H1 (cell line): ENCODE measurements at regions not wholly inside any gene's neighbourhood (a gene's known extent, or its start where the extent isn't known, plus 50 kb on each side); places are given as distances from the start of the nearest gene placed in this dataset.

Experiments used
- CTCF ChIA-PET: fragments of 300-600 bp; sonication (Branson Sonifier 250); formaldehyde crosslinking; loops from one replicate; lab custom pipeline; 2021; ENCODE audit not compliant: partially characterized antibody; lab: Charles Lee
- POLR2A ChIA-PET: fragments of 300-600 bp; sonication (Branson Sonifier 250); formaldehyde crosslinking; loops from one replicate; lab custom pipeline; 2021; ENCODE audit warnings: inconsistent platforms; ENCODE audit not compliant: partially characterized antibody; lab: Charles Lee
- DNase-seq, 2 experiments: peaks; one replicate each; pipeline versions ENCODE4 v3.0.0 to v3.0.0-alpha.2; 2010 to 2022; ENCODE audit warnings: low spot score in 2 of 2, low read depth in 1 of 2, mixed read lengths in 1 of 2
- FAIRE-seq: peaks from 2 replicates; lab custom pipeline; 2011; peaks lifted over from hg19 to GRCh38; lab: Jason Lieb, UNC
- H2AFZ ChIP-seq: 2 replicates; pipeline ENCODE4 v1.8.1; 2012; ENCODE audit warnings: low read length, inconsistent platforms
- H2AK5ac ChIP-seq: 2 replicates; pipeline ENCODE4 v1.6.1; 2013; ENCODE audit warnings: low read depth, low read length
- H2BK120ac ChIP-seq: replicated peaks from 2 replicates; pipeline ENCODE3; 2013; ENCODE audit warnings: low read depth, low read length, inconsistent platforms
- H2BK12ac ChIP-seq: 2 replicates; pipeline ENCODE4 v1.6.1; 2013; ENCODE audit warnings: low read depth, low read length
- H2BK15ac ChIP-seq: 2 replicates; pipeline ENCODE4 v1.6.1; 2013; ENCODE audit warnings: low read length
- H2BK20ac ChIP-seq: 2 replicates; pipeline ENCODE4 v1.6.1; 2013; ENCODE audit warnings: low read length
- H2BK5ac ChIP-seq: 2 replicates; pipeline ENCODE4 v1.6.1; 2013; ENCODE audit warnings: low read depth, low read length
- H3K14ac ChIP-seq: 2 replicates; pipeline ENCODE4 v1.6.1; 2013; ENCODE audit warnings: inconsistent platforms; ENCODE audit not compliant: insufficient read length
- H3K18ac ChIP-seq: 2 replicates; pipeline ENCODE4 v1.6.1; 2013; ENCODE audit warnings: low read length; ENCODE audit errors: extremely low read depth
- H3K23ac ChIP-seq: 2 replicates; pipeline ENCODE4 v1.6.1; 2013; ENCODE audit warnings: inconsistent platforms; ENCODE audit not compliant: insufficient read length
- H3K23me2 ChIP-seq: 2 replicates; pipeline ENCODE4 v1.6.1; 2013; ENCODE audit warnings: low read depth, low read length
- H3K27ac ChIP-seq: 2 replicates; pipeline ENCODE4 v1.6.1; 2011; ENCODE audit warnings: low read depth, low read length, inconsistent platforms
- H3K27me3 ChIP-seq, 4 experiments: replicated peaks in 1 of 4; 1 replicate in 1 of 4; 2 replicates in 3 of 4; pipeline versions ENCODE4 v1.6.1 to v1.8.1; 2011 to 2013; ENCODE audit warnings: low read length in 3 of 4, mild to moderate bottlenecking in 3 of 4, inconsistent platforms in 2 of 4, mixed read lengths in 2 of 4, moderate library complexity in 1 of 4; ENCODE audit not compliant: control insufficient read depth in 3 of 4, insufficient read depth in 3 of 4; ENCODE audit errors: extremely low read depth in 1 of 4
- H3K36me3 ChIP-seq, 4 experiments: 2 replicates each; pipeline versions ENCODE4 v1.6.1 to v1.8.1; 2011 to 2013; ENCODE audit warnings: mild to moderate bottlenecking in 4 of 4, low read length in 3 of 4, moderate library complexity in 2 of 4, control low read depth in 1 of 4, inconsistent platforms in 1 of 4; ENCODE audit not compliant: insufficient read depth in 4 of 4, control insufficient read depth in 2 of 4
- H3K4ac ChIP-seq: replicated peaks from 2 replicates; pipeline ENCODE3; 2013; ENCODE audit warnings: low read length, low read depth, mixed read lengths, inconsistent platforms; ENCODE audit not compliant: insufficient read length
- H3K4me1 ChIP-seq, 4 experiments: replicated peaks in 1 of 4; 1 replicate in 1 of 4; 2 replicates in 3 of 4; pipeline versions ENCODE4 v1.6.1 to v1.8.1; 2011 to 2013; ENCODE audit warnings: low read length in 3 of 4, inconsistent platforms in 2 of 4, mixed read lengths in 1 of 4; ENCODE audit not compliant: insufficient read depth in 4 of 4, control insufficient read depth in 3 of 4
- H3K4me2 ChIP-seq, 2 experiments: 2 replicates each; pipeline versions ENCODE4 v1.6.1 to v1.8.1; 2011 to 2013; ENCODE audit warnings: low read depth in 2 of 2, low read length in 2 of 2, control low read depth in 1 of 2, inconsistent platforms in 1 of 2, mild to moderate bottlenecking in 1 of 2; ENCODE audit not compliant: insufficient read depth in 1 of 2
- H3K4me3 ChIP-seq, 4 experiments: fragments of 200-600, 300-600 bp in 1 of 4; sonication (generic), shearing (Covaris generic), sonication (Bioruptor Twin) in 1 of 4; 2 replicates each; pipeline versions ENCODE4 v1.5.1 to v1.8.1; 2011 to 2016; ENCODE audit warnings: low read length in 4 of 4, low read depth in 3 of 4, control low read depth in 2 of 4, inconsistent platforms in 2 of 4, mild to moderate bottlenecking in 2 of 4, mixed read lengths in 1 of 4, moderate library complexity in 1 of 4; ENCODE audit not compliant: insufficient read depth in 2 of 4; ENCODE audit errors: extremely low read depth in 1 of 4
- H3K56ac ChIP-seq: replicated peaks from 2 replicates; pipeline ENCODE3; 2013; ENCODE audit warnings: low read depth, mild to moderate bottlenecking, mixed read lengths, low read length, inconsistent platforms; ENCODE audit not compliant: insufficient read length
- H3K79me1 ChIP-seq: 2 replicates; pipeline ENCODE4 v1.6.1; 2013; ENCODE audit warnings: low read depth, low read length, control low read depth
- H3K79me2 ChIP-seq, 2 experiments: 2 replicates each; pipeline versions ENCODE4 v1.6.1 to v1.8.1; 2012 to 2013; ENCODE audit warnings: low read length in 2 of 2, mild to moderate bottlenecking in 2 of 2, inconsistent platforms in 1 of 2; ENCODE audit not compliant: insufficient read depth in 2 of 2, control insufficient read depth in 1 of 2
- H3K9ac ChIP-seq, 4 experiments: replicated peaks in 1 of 4; 1 replicate in 1 of 4; 2 replicates in 3 of 4; pipeline versions ENCODE4 v1.6.1 to v1.8.1; 2011 to 2013; ENCODE audit warnings: low read depth in 3 of 4, low read length in 3 of 4, control low read depth in 2 of 4, mild to moderate bottlenecking in 2 of 4, moderate library complexity in 2 of 4, inconsistent platforms in 1 of 4; ENCODE audit errors: extremely low read depth in 1 of 4
- H3K9me3 ChIP-seq, 2 experiments: 2 replicates each; pipeline versions ENCODE4 v1.6.1 to v1.8.1; 2012 to 2013; ENCODE audit warnings: mild to moderate bottlenecking in 2 of 2, moderate library complexity in 2 of 2, control low read depth in 1 of 2, inconsistent platforms in 1 of 2, low read depth in 1 of 2, low read length in 1 of 2, mixed read lengths in 1 of 2; ENCODE audit not compliant: insufficient read depth in 2 of 2
- H4K20me1 ChIP-seq, 2 experiments: replicated peaks in 1 of 2; 2 replicates each; pipeline versions ENCODE3 to v1.8.1; 2011 to 2013; ENCODE audit warnings: inconsistent platforms in 2 of 2, low read length in 2 of 2, mild to moderate bottlenecking in 1 of 2; ENCODE audit not compliant: insufficient read depth in 2 of 2, control insufficient read depth in 1 of 2
- H4K5ac ChIP-seq: 2 replicates; pipeline ENCODE4 v1.6.1; 2013; ENCODE audit warnings: low read length, low read depth, mixed read lengths, inconsistent platforms; ENCODE audit not compliant: insufficient read length
- H4K8ac ChIP-seq: 2 replicates; pipeline ENCODE4 v1.8.0; 2013; ENCODE audit warnings: mild to moderate bottlenecking, moderate library complexity, low read length, inconsistent platforms; ENCODE audit not compliant: insufficient read depth; ENCODE audit errors: extremely low read depth
- H4K91ac ChIP-seq: replicated peaks from 2 replicates; pipeline ENCODE3; 2013; ENCODE audit warnings: low read length, mixed read lengths, inconsistent platforms; ENCODE audit not compliant: insufficient read length
- CEBPB ChIP-seq: IDR thresholded peaks from 2 replicates; pipeline ENCODE4 v1.6.1; 2012; ENCODE audit warnings: low read depth, low read length
- HDAC2 ChIP-seq, 2 experiments: fragments of 300-600 bp in 1 of 2; sonication (generic) in 1 of 2; IDR thresholded peaks; 2 replicates each; pipeline ENCODE4 v1.6.1; 2011 to 2012; ENCODE audit warnings: low read depth in 2 of 2, low read length in 2 of 2, mild to moderate bottlenecking in 2 of 2, moderate library complexity in 2 of 2, borderline replicate concordance in 1 of 2, inconsistent platforms in 1 of 2
- TBP ChIP-seq: IDR thresholded peaks from 2 replicates; pipeline ENCODE4 v1.6.1; 2011; ENCODE audit warnings: low read depth, low read length, improper control_type of control experiment
- WGBS, 2 experiments: shearing (Covaris generic) in 1 of 2; methylation state at CpG; one replicate each; pipeline versions ENCODE4 v1.1.6 to v1.1.7; 2013 to 2015; ENCODE audit warnings: low lambda C conversion rate in 2 of 2, mixed read lengths in 2 of 2, inconsistent platforms in 1 of 2, low coverage in 1 of 2, missing lambda C conversion rate in 1 of 2; ENCODE audit not compliant: insufficient replicate concordance in 2 of 2, insufficient coverage in 1 of 2, insufficient read length in 1 of 2; ENCODE audit errors: extremely low coverage in 1 of 2, missing lambda C conversion rate in 1 of 2; 5-methylcytosine and 5-hydroxymethylcytosine counted together

DNA sequence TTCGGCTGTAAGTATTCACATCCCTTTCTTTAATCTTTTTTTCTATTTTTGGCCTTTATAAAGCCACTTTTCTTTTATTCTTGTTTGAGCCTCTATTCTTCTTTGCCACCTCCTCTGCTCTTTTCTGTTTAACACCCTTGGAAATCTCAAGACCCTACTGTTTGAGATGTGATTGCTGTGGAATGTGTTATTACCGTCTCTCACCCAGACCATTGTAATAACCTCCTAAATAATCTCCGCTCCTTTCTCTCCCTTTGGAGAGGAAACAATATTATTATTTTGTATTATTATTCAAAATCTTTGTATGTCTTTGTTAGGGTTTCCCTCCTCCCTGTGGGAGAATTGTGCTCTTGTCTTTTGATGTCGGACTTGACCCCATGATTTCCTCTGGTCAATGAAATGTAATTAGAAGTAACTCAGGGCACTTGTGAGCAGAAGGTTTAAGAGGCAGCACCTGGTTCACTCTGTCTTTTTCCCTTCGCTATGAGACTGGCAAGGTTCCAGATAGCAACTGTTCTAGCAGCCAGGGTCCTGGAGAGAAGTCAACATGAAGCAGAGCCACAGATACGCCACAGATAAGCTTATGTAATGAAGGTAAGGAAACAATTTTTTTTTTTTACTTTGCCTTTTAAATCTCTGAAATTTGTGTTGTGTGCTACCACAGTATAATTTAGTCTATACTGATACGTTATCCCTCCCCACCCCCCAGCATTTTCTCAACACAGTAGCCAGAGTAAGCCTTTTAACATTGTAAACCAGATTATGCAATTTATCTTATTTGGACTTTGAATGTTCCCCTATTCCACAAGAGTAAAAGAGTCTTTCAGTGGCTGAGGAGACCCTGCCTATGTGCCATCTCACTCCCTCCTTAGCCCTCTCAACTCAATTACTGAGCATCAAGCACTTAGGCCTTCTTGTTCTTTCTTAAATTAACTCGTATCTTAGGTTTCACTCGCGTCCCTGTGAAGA is 601.2 kb upstream of the ZNF804A start:
- no peaks in the 10 kb centered on the region for H3K79me1 ChIP-seq
- H4K20me1 ChIP-seq, result no peaks in the 10 kb centered on the region
- no peaks in the 10 kb centered on the region for H3K23me2 ChIP-seq
- no peaks in the 10 kb centered on the region for H3K79me2 ChIP-seq
- no peak overlapping the region for H2BK15ac ChIP-seq
- H2AFZ ChIP-seq, result no peak overlapping the region
- H3K27ac ChIP-seq, result no peak overlapping the region
- H3K9ac ChIP-seq, result no peak overlapping the region
- no peak overlapping the region for H4K8ac ChIP-seq
- H2BK12ac ChIP-seq, result no peak overlapping the region; the same call in 1 of the 2 replicates
- no peak overlapping the region for H3K56ac ChIP-seq
- H3K4me2 ChIP-seq, result 0 out of 4 replicates have a peak overlapping the region, but pooled peaks of 1 of the 2 experiments have one; percentile 32
- H3K27me3 ChIP-seq, result no peaks in the 10 kb centered on the region
- no peak overlapping the region for H4K5ac ChIP-seq
- no peak overlapping the region for H2BK20ac ChIP-seq
- H3K23ac ChIP-seq, result no peak overlapping the region
- H3K4ac ChIP-seq, result no peak overlapping the region
- 69% methylated on average over 10 of the region's 10 CpGs; no CpG with 5 or more reads in 1 of the 2 experiments for WGBS, 2 experiments
- DNase-seq, result no peak
- ChIA-PET POLR2A (no interaction called here), CTCF (no interaction called here)
- no peak overlapping the region for H3K14ac ChIP-seq
- no peak overlapping the region for H2BK120ac ChIP-seq
- no peak for FAIRE-seq
- H3K4me3 ChIP-seq, result no peak overlapping the region
- no peaks in the 10 kb centered on the region for H3K36me3 ChIP-seq
- no peaks in the 10 kb centered on the region for H3K9me3 ChIP-seq
- peaks cover 0 to 9% (median 3%) of the 10 kb centered on the region in 4 experiments; a peak in 2 of 7 replicates for H3K4me1 ChIP-seq
- no peak overlapping the region for H2AK5ac ChIP-seq
- no peak overlapping the region; the same call in 1 of the 2 replicates for H2BK5ac ChIP-seq
- H3K18ac ChIP-seq, result 0 out of 2 replicates have a peak overlapping the region, but pooled peaks have one; percentile 72
- no peak overlapping the region for H4K91ac ChIP-seq
- TF ChIP-seq CEBPB (0 out of 2 replicates have a peak, but pooled peaks have one; percentile 12), HDAC2 (IDR thresholded peaks at IDR 0.05; ENCODE audit: borderline replicate concordance in 1 of 2, low read depth in 2 of 2, low read length in 2 of 2) (no peak), TBP (no peak)
